SK-N-SH (cell line): ENCODE measurements at regions not wholly inside any gene's neighbourhood (a gene's known extent, or its start where the extent isn't known, plus 50 kb on each side); places are given as distances from the start of the nearest gene placed in this dataset.

Experiments
- CTCF ChIA-PET: fragments of 300-600, 350-600 bp; formaldehyde crosslinking; extraction: SDS; loops from one replicate; lab custom pipeline; 2021; lab: Yijun Ruan, JAX
- POLR2A ChIA-PET: fragments of 350-600 bp; sonication (Branson Sonifier 250); formaldehyde crosslinking; extraction: SDS; loops from one replicate; lab custom pipeline; 2020; ENCODE audit warnings: antibody characterized with exemption, inconsistent platforms; lab: Yijun Ruan, JAX
- DNase-seq: peaks from one replicate; pipeline ENCODE4 v3.0.0; 2012
- H2AFZ ChIP-seq: fragments of 200-600 bp; sonication (generic); 2 replicates; pipeline ENCODE4 v1.8.1; 2016; ENCODE audit warnings: antibody characterized with exemption, mild to moderate bottlenecking, low read depth
- H3F3A ChIP-seq: fragments of 200-600 bp; sonication (generic); replicated peaks from 2 replicates; pipeline ENCODE3; 2016; ENCODE audit warnings: antibody characterized with exemption, mild to moderate bottlenecking; ENCODE audit not compliant: insufficient read depth
- H3K27ac ChIP-seq, 2 experiments: fragments of 200-500 bp in 1 of 2; fragments of 200-600 bp in 1 of 2; sonication (Bioruptor generic) in 1 of 2; sonication (generic), shearing (Covaris generic) in 1 of 2; 2 replicates each; pipeline versions ENCODE4 v1.5.1 to v1.6.1; 2014 to 2016; ENCODE audit warnings: low read depth in 2 of 2, inconsistent platforms in 1 of 2, low read length in 1 of 2, mild to moderate bottlenecking in 1 of 2, mixed read lengths in 1 of 2
- H3K27me3 ChIP-seq: fragments of 200-600 bp; sonication (generic), shearing (Covaris generic); 2 replicates; pipeline ENCODE4 v1.6.1; 2016; ENCODE audit warnings: mixed run types; ENCODE audit not compliant: insufficient read depth
- H3K36me3 ChIP-seq, 2 experiments: fragments of 200-500 bp in 1 of 2; fragments of 200-600 bp in 1 of 2; sonication (Bioruptor generic) in 1 of 2; sonication (generic) in 1 of 2; replicated peaks in 1 of 2; 2 replicates each; pipeline versions ENCODE3 to v1.5.1; 2014 to 2016; ENCODE audit warnings: low read length in 1 of 2, mild to moderate bottlenecking in 1 of 2; ENCODE audit not compliant: insufficient read depth in 2 of 2, control insufficient read depth in 1 of 2
- H3K4me1 ChIP-seq, 2 experiments: fragments of 200-500 bp in 1 of 2; fragments of 200-600 bp in 1 of 2; sonication (Bioruptor generic) in 1 of 2; sonication (generic), shearing (Covaris generic) in 1 of 2; 2 replicates each; pipeline versions ENCODE4 v1.5.1 to v1.6.1; 2014 to 2016; ENCODE audit warnings: low read depth in 1 of 2, low read length in 1 of 2, mixed run types in 1 of 2; ENCODE audit not compliant: insufficient read depth in 2 of 2, control insufficient read depth in 1 of 2
- H3K4me2 ChIP-seq: fragments of 200-600 bp; sonication (generic), shearing (Covaris generic); 2 replicates; pipeline ENCODE4 v1.6.1; 2017; ENCODE audit warnings: mixed run types
- H3K4me3 ChIP-seq, 2 experiments: fragments of 200-500 bp in 1 of 2; fragments of 200-600 bp in 1 of 2; sonication (Bioruptor generic) in 1 of 2; sonication (generic), shearing (Covaris generic) in 1 of 2; 2 replicates each; pipeline versions ENCODE4 v1.5.1 to v1.8.1; 2014 to 2016; ENCODE audit warnings: low read depth in 2 of 2, inconsistent platforms in 1 of 2, low read length in 1 of 2, mild to moderate bottlenecking in 1 of 2, mixed read lengths in 1 of 2, moderate library complexity in 1 of 2
- H3K79me2 ChIP-seq: fragments of 200-600 bp; sonication (generic); 2 replicates; pipeline ENCODE4 v1.8.1; 2017; ENCODE audit warnings: mild to moderate bottlenecking; ENCODE audit not compliant: insufficient read depth
- H3K9ac ChIP-seq: fragments of 200-600 bp; sonication (generic); 2 replicates; pipeline ENCODE4 v1.6.1; 2017; ENCODE audit warnings: mixed run types
- H3K9me2 ChIP-seq: fragments of 200-600 bp; sonication (generic); 2 replicates; pipeline ENCODE4 v1.6.1; 2017; ENCODE audit warnings: mixed run types
- H3K9me3 ChIP-seq: fragments of 200-600 bp; sonication (generic); 2 replicates; pipeline ENCODE4 v1.6.1; 2017; ENCODE audit warnings: mixed run types, mild to moderate bottlenecking, moderate library complexity
- H4K20me1 ChIP-seq: fragments of 200-600 bp; sonication (generic); 2 replicates; pipeline ENCODE4 v1.6.1; 2017; ENCODE audit warnings: mild to moderate bottlenecking, mixed run types; ENCODE audit not compliant: insufficient read depth
- CHD2 ChIP-seq: fragments of 150-350 bp; IDR thresholded peaks from 2 replicates; pipeline ENCODE4 v1.6.1; 2018; ENCODE audit warnings: low read length; ENCODE audit not compliant: partially characterized antibody
- ELF1 ChIP-seq: IDR thresholded peaks from 2 replicates; pipeline ENCODE4 v1.4.0; 2012
- EP300 ChIP-seq, 2 experiments: IDR thresholded peaks; 2 replicates each; pipeline versions ENCODE4 v1.4.0 to v1.6.1; 2012; ENCODE audit warnings: borderline replicate concordance in 1 of 2, low read depth in 1 of 2, low read length in 1 of 2
- FOSL2 ChIP-seq: IDR thresholded peaks from 2 replicates; pipeline ENCODE4 v1.4.0; 2012; ENCODE audit warnings: low read depth, mild to moderate bottlenecking, moderate library complexity, borderline replicate concordance
- FOXJ3 ChIP-seq: sonication (generic); formaldehyde crosslinking; IDR thresholded peaks from 2 replicates; pipeline ENCODE4 v1.5.1; 2020; ENCODE audit warnings: mild to moderate bottlenecking, missing genetic modification reagents
- IRF3 ChIP-seq: fragments of 150-350 bp; IDR thresholded peaks from 2 replicates; pipeline ENCODE4 v1.6.1; 2016; ENCODE audit warnings: mild to moderate bottlenecking, low read depth, low read length
- JUND ChIP-seq: IDR thresholded peaks from 2 replicates; pipeline ENCODE4 v1.4.0; 2012
- POLR2AphosphoS5 ChIP-seq: IDR thresholded peaks from 2 replicates; pipeline ENCODE4 v1.6.1; 2012; ENCODE audit warnings: low read depth, low read length
- RCOR1 ChIP-seq: fragments of 150-350 bp; IDR thresholded peaks from 2 replicates; pipeline ENCODE4 v1.6.1; 2017; ENCODE audit warnings: antibody characterized with exemption, low read length
- RFX5 ChIP-seq: IDR thresholded peaks from 2 replicates; pipeline ENCODE4 v1.6.1; 2012; ENCODE audit warnings: mild to moderate bottlenecking, improper control_type of control experiment, low read length
- SIN3A ChIP-seq: IDR thresholded peaks from 2 replicates; pipeline ENCODE4 v1.6.1; 2012; ENCODE audit warnings: low read depth, mild to moderate bottlenecking, low read length, moderate library complexity, borderline replicate concordance
- TEAD4 ChIP-seq: IDR thresholded peaks from 2 replicates; pipeline ENCODE4 v1.4.0; 2012; ENCODE audit warnings: mild to moderate bottlenecking, borderline replicate concordance; ENCODE audit not compliant: insufficient read depth
- USF1 ChIP-seq: IDR thresholded peaks from 2 replicates; pipeline ENCODE4 v1.4.0; 2012; ENCODE audit warnings: low read depth, borderline replicate concordance
- YY1 ChIP-seq: IDR thresholded peaks from 2 replicates; pipeline ENCODE4 v1.4.0; 2012; ENCODE audit warnings: low read depth, mild to moderate bottlenecking
- WGBS: methylation state at CpG from one replicate; pipeline ENCODE4 v1.1.6; 2017; ENCODE audit warnings: low lambda C conversion rate; 5-methylcytosine and 5-hydroxymethylcytosine counted together
- TF ChIP-seq, protein P1 (sequence below): fragments of 150-350 bp; IDR thresholded peaks from 2 replicates; pipeline ENCODE4 v1.6.1; 2017; ENCODE audit warnings: antibody characterized with exemption, low read length, low read depth, borderline replicate concordance

DNA sequence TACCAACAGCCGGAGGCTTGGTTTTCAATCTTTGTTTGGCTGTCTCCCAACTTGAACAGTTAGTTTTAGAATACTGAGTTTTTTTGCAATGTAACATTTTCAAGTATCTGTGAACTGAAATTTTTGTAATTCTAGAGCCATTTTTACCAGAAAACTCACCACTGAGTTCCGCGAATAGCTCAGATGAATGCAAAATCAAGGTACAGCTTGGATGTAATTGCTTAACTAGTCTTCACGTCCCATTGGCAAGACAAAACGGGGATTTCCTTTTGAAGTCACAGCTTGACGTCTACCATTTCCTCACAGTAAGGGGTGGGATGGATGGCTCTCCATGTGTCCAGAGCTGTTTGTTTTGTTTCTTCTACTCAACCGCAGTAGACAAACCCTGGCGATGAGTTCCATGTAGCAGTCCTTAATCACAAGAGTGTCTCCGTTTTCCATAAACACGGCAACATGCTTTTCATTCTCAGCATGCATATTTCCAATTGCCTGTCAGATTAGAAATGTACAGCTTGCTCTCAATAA, 55.8 kb upstream of the FGFR2 start:
- H3K4me1 ChIP-seq, result no peaks in the 10 kb centered on the region
- H2AFZ ChIP-seq, result no peak overlapping the region
- no peak overlapping the region for H3K27ac ChIP-seq
- H3K4me3 ChIP-seq, result no peak overlapping the region
- H3K27me3 ChIP-seq, result no peaks in the 10 kb centered on the region
- no peak for DNase-seq
- no peak overlapping the region for H3K4me2 ChIP-seq
- no peaks in the 10 kb centered on the region for H3K79me2 ChIP-seq
- H3K36me3 ChIP-seq, result no peaks in the 10 kb centered on the region
- H3F3A ChIP-seq, result no peaks in the 10 kb centered on the region
- H4K20me1 ChIP-seq, result no peaks in the 10 kb centered on the region
- no peaks in the 10 kb centered on the region for H3K9me2 ChIP-seq
- WGBS, result 74% methylated on average over 10 of the region's 10 CpGs
- ChIA-PET CTCF (interaction anchor here (0.6 to 2.4 kb wide), 8 partner anchors 9 to 711 kb away, joined by 3 to 8 read pairs (median 4); no protein-coding TSS in a partner anchor), POLR2A (interaction anchor here (0.7 to 1.8 kb wide), 2 partner anchors 11 to 15 kb away, joined by 3 to 7 read pairs; no protein-coding TSS in a partner anchor)
- no peak overlapping the region for H3K9ac ChIP-seq
- TF ChIP-seq USF1 (no peak), RFX5 (no peak), YY1 (no peak), IRF3 (no peak), CHD2 (no peak), FOSL2 (no peak), SIN3A (no peak), TEAD4 (no peak), EP300 (IDR thresholded peaks at IDR 0.05; ENCODE audit: borderline replicate concordance in 1 of 2, low read depth in 1 of 2, low read length in 1 of 2) (no peak), POLR2AphosphoS5 (no peak)
- TF ChIP-seq, protein P1, sequence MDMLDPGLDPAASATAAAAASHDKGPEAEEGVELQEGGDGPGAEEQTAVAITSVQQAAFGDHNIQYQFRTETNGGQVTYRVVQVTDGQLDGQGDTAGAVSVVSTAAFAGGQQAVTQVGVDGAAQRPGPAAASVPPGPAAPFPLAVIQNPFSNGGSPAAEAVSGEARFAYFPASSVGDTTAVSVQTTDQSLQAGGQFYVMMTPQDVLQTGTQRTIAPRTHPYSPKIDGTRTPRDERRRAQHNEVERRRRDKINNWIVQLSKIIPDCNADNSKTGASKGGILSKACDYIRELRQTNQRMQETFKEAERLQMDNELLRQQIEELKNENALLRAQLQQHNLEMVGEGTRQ, result no peak
- no peaks in the 10 kb centered on the region for H3K9me3 ChIP-seq

DNA sequence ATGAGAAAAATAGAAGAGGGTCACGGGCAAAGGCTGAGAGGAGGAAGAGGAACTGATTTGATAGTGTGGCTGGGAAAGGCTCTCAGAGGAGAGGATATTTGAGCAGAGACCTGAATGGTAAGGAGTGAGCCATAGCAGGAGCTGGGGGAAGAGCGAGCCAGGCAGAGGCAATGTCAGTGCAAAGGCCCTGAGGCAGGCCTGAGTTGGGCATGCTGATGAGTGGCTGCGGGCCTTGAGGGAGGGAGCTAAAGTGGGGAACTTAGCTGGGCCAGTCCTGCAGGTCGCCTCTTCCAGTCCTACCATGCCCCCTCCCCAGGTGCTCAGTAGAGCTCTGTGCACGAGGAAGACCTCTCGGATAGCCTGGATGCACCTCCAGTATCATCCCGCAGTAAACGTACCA, 55.4 kb upstream of the FGFR2 start:
- TF ChIP-seq SIN3A (no peak), YY1 (no peak), ELF1 (no peak), POLR2AphosphoS5 (no peak), IRF3 (no peak), JUND (no peak), FOXJ3 (CRISPR knock-in tag) (no peak), RCOR1 (no peak), FOSL2 (no peak)
- Histone ChIP-seq H2AFZ (no peak overlapping the region), H3K27me3 (no peaks in the 10 kb centered on the region), H3K9me2 (no peaks in the 10 kb centered on the region), H3K4me1 (no peaks in the 10 kb centered on the region), H3K27ac (no peak overlapping the region), H3K9me3 (no peaks in the 10 kb centered on the region), H3K79me2 (no peaks in the 10 kb centered on the region), H3K4me2 (no peak overlapping the region), H3K4me3 (no peak overlapping the region), H3F3A (no peaks in the 10 kb centered on the region), H3K36me3 (no peaks in the 10 kb centered on the region), H3K9ac (no peak overlapping the region), H4K20me1 (no peaks in the 10 kb centered on the region)
- CTCF ChIA-PET, result interaction anchor here (1.2 to 2.4 kb wide), 4 partner anchors 9 to 710 kb away, joined by 3 to 8 read pairs (median 4); no protein-coding TSS in a partner anchor
- POLR2A ChIA-PET, result no interaction called here
- 60% methylated on average over 7 of the region's 8 CpGs for WGBS
- DNase-seq, result no peak
